ENCODE measurements at regions not wholly inside any gene's neighbourhood (a gene's known extent, or its start where the extent isn't known, plus 50 kb on each side); places are given as distances from the start of the nearest gene placed in this dataset.

DNA sequence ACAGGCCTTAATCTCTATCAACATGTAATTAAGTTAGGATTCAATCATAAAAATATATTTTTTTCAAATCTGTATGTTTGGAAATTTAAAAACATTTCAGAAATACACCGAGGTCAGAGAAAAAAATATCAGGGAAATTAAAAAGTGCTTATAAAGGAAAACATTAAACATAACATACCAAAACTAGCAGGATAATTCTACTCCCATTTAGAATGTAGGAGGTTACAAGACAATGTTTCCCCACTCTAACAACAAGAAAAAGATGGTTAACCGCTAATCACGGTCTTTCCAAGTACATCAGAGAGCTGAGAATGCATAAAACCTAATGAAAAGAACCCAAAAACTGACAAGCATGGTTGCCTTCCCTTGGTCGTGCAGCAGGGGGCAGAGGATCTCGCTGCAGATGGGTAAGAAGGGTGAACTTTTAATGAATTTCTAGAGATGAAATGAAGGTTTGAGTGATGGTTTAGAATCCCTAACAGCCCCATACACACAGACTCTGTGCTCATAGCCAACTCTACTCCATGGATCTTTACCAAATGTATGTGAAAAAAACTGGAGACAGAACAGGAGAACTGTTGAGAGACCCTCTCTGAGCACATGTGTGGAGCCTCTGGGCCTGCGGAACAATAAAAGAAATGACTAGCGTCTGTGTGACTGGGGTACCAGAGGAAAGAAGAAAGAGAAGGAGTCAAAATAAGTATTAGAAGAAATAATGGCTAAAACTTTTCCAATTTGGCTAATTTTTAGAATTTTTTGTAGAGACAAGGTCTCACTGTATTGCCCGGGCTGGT lies 51.3 kb upstream of the LSM14A start:
- peak; percentile 62 to 70 for DNase-seq
